ENCODE measurements at regions not wholly inside any gene's neighbourhood (a gene's known extent, or its start where the extent isn't known, plus 50 kb on each side); places are given as distances from the start of the nearest gene placed in this dataset.

DNA sequence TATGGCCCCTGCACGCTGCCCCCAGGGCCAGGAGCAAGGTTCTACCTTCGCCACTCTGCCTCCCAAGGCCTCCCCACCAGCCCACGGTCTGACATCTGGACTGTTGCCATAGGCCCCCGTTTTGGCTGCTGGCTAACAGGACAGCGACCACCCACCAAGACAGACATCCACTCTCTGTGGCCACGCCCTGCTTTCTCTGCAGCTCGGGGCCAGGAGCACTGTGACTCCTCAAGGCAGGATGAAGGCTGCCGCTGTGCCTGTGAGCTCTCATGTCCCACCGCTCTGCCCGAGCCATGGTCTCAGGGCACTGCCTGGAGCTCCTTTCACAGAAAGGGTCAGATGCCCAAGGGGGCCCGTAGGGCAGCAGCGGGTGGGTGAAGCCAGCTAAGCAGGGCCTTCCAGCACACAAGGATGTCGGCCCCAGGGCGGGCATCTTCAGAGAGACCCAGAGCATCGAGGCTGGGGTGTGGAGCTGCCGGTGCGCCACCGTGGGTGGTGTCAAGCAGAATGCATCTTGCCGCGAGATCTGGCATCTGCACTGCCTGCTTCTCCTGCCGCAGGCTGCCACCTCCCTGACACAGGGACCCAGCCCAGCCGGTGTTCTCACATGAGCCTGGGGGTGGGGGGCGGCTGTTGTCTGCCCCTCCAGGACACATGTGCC lies 92.2 kb upstream of the ADAMTS2 start:
- H3K4me3 ChIP-seq (ENCODE audit: low read depth, low read length): no peak overlapping the region
- no peaks in the 10 kb centered on the region for H3K36me3 ChIP-seq (ENCODE audit: control insufficient read depth, insufficient read depth, low read length)
- H3K27me3 ChIP-seq (ENCODE audit: control insufficient read depth, insufficient read depth, low read length): no peaks in the 10 kb centered on the region
- DNase-seq (ENCODE audit: low read depth): no peak
- TF ChIP-seq, protein P1, sequence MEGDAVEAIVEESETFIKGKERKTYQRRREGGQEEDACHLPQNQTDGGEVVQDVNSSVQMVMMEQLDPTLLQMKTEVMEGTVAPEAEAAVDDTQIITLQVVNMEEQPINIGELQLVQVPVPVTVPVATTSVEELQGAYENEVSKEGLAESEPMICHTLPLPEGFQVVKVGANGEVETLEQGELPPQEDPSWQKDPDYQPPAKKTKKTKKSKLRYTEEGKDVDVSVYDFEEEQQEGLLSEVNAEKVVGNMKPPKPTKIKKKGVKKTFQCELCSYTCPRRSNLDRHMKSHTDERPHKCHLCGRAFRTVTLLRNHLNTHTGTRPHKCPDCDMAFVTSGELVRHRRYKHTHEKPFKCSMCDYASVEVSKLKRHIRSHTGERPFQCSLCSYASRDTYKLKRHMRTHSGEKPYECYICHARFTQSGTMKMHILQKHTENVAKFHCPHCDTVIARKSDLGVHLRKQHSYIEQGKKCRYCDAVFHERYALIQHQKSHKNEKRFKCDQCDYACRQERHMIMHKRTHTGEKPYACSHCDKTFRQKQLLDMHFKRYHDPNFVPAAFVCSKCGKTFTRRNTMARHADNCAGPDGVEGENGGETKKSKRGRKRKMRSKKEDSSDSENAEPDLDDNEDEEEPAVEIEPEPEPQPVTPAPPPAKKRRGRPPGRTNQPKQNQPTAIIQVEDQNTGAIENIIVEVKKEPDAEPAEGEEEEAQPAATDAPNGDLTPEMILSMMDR (IDR thresholded peaks at IDR 0.05; ENCODE audit: insufficient read depth, low read length, poor library complexity, severe bottlenecking): no peak

DNA sequence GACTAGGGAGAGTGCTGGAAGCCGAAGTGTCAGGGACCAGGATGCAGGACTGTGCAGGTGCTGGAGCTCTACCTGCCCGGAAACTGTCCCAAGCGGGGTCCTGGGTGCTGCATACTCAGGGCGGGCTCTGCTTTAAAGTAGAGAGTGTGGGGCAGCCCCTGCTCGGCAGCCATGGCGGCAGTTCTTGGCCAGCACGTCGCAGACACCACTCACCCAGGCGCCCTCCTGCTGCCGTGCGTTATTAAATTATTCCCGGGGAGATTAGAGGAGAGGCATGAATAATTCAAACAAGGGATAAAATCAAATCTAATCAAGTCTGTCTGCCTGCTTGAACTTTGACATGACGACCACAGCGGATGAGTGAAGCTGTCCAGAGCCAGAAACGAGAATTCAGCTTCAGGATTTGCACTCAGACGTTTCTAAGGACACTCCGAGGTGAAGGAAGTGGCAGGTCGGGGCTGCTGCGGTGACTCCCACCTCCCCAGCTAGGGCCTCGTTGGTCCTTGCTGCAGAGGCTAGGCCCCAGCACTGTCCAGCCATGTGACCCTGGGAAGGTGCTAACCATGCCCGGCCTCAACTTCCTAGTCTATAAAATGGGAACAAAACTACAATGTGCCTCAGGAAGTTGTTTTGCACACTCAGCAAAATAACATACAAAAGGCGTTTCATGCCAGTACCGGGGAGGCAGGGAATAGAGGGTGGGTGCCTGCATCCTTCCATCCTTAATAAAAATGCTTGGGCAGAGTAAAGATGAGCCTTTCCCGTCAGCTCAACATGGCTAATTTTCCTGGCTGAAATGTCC lies 91.3 kb upstream of the ADAMTS2 start:
- TF ChIP-seq, protein P1 (IDR thresholded peaks at IDR 0.05; ENCODE audit: insufficient read depth, low read length, poor library complexity, severe bottlenecking): no peak
- no peak overlapping the region for H3K4me3 ChIP-seq (ENCODE audit: low read depth, low read length)
- no peaks in the 10 kb centered on the region for H3K27me3 ChIP-seq (ENCODE audit: control insufficient read depth, insufficient read depth, low read length)
- no peaks in the 10 kb centered on the region for H3K36me3 ChIP-seq (ENCODE audit: control insufficient read depth, insufficient read depth, low read length)
- DNase-seq (ENCODE audit: low read depth): no peak

DNA sequence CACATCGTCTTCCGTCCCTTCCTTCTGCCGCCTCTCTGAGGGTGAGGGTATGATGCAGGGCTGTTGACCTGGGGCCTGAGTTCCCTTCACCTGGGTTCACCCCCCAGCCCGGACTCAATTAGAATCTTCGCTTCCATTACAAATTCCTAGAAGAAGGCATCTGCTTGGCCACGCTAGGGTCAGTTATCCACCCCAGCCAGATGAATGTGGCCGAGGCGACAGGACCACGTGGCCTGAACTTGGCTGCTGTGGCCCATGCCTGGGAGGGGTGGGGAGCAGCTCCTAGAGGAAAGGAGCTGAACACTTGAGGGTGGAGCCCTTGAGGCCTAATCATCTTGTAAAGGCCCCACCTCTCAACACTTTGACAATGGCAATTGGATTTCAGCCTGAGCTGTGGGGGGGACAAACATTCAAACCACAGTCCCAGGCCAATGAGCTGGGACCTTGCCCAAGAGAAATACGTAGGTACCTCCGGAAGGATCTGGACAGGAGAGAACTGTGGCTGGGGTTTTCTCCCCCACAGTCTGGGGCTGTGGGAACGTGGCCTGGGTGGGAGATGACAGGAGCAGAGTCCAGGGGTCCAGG lies 90.6 kb upstream of the ADAMTS2 start:
- Histone ChIP-seq H3K4me3 (ENCODE audit: low read depth, low read length) (no peak overlapping the region), H3K27me3 (ENCODE audit: control insufficient read depth, insufficient read depth, low read length) (no peaks in the 10 kb centered on the region), H3K36me3 (ENCODE audit: control insufficient read depth, insufficient read depth, low read length) (no peaks in the 10 kb centered on the region)
- TF ChIP-seq, protein P1 (IDR thresholded peaks at IDR 0.05; ENCODE audit: insufficient read depth, low read length, poor library complexity, severe bottlenecking): no peak
- no peak for DNase-seq (ENCODE audit: low read depth)

DNA sequence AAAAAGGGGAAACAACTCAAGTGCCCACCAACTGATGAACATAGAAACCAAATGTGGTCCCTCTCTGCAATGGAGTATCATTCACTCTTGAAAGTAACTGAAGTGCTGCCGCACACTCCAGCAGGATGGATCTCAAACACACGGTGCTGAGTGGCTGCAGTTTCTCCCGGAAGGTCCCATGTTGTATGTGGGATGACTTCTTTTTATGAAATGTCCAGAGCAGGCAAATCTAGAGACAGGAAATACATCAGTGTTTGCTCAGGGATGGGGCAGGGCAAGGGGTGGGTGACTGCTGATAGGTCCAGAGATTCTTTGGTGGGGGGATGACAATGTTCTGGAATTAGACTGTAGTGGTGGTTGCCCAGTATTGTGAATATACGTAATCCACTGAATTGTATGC lies 89.9 kb upstream of the ADAMTS2 start:
- Histone ChIP-seq H3K27me3 (ENCODE audit: control insufficient read depth, insufficient read depth, low read length) (no peaks in the 10 kb centered on the region), H3K36me3 (ENCODE audit: control insufficient read depth, insufficient read depth, low read length) (no peaks in the 10 kb centered on the region), H3K4me3 (ENCODE audit: low read depth, low read length) (no peak overlapping the region)
- TF ChIP-seq, protein P1 (IDR thresholded peaks at IDR 0.05; ENCODE audit: insufficient read depth, low read length, poor library complexity, severe bottlenecking): no peak
- no peak for DNase-seq (ENCODE audit: low read depth)

DNA sequence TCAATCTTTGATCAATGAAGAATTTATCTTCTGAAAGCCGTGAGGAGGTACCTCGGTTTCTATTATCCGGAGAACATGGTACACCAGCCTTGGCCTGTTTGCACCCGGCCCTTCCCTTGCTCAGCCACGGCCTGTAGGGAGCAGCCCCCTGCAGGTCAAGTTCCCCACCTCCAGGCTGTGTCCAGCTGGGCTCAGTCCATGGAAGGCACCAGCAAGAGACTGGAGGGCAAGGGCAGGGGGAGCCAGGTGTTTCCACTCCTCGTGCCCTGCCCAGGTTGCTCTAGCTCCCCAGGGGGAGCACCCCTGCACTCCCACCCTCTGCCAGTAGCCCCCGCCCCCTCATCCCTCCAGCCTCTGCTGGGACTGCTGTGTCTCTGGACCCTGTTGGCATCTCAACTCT lies 87.3 kb upstream of the ADAMTS2 start:
- Histone ChIP-seq H3K27me3 (ENCODE audit: control insufficient read depth, insufficient read depth, low read length) (no peaks in the 10 kb centered on the region), H3K4me3 (ENCODE audit: low read depth, low read length) (no peak overlapping the region), H3K36me3 (ENCODE audit: control insufficient read depth, insufficient read depth, low read length) (no peaks in the 10 kb centered on the region)
- TF ChIP-seq, protein P1 (IDR thresholded peaks at IDR 0.05; ENCODE audit: insufficient read depth, low read length, poor library complexity, severe bottlenecking): no peak
- no peak for DNase-seq (ENCODE audit: low read depth)

All from kidney epithelial cell (primary cell).